Muscle of back (tissue), 3 donors: ENCODE measurements at regions not wholly inside any gene's neighbourhood (a gene's known extent, or its start where the extent isn't known, plus 50 kb on each side); places are given as distances from the start of the nearest gene placed in this dataset.
"Not testable (repeated sequence)": the region's sequence is repeated elsewhere in the genome, so short reads cannot be mapped to it uniquely, and the experiment has no call there.

Source experiments
- DNase-seq, 3 donors: peaks; one replicate each; pipeline versions ENCODE4 v3.0.0 to v3.0.0-alpha.2; 2013

DNA sequence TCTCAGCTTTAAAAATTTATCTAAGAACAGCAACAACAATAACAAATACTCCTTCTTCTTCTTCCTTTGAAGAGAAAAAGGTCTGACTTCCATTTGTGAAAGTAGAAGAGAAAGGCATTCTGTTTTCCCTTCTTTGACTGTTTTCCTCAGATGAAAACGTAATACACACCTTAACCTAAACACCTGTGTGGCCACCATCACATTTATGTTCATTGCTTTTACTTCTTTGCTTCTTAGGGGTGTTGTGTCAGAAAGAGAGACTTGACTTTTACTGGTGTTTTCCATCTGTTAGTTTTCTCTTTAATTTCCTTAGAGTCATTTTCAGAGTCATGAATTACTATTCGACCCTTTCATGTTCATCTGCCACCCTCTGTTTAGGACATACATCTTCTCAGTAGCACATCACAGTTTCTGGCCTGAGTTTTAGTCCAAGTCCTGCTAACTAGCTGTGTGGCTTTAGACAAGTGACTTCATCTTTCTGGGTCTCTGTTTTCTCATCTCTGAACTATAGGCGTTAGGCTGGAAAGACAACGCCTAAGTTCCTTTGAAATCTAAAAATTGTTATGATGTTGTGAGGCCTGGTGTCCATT is 283.8 kb downstream of the GATA3 start:
- no peak for DNase-seq

DNA sequence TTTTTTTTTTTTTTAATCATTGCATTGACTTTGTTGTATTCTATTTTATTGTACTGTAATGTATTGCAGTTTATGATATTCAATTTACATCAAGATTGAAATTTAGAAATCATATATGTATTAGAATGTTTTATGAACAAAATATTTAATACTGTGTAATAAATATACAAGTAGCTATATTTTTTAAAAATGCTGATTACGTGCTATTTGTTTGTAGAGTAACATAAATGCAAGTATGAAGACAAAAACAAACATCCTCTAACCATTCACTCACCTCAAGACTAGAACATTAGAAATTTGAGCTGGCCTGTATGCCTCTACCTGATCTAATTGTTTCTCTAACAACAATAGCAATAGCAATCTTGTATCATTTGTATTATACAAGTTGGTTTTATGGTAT is 290.3 kb downstream of the GATA3 start:
- DNase-seq: no peak

DNA sequence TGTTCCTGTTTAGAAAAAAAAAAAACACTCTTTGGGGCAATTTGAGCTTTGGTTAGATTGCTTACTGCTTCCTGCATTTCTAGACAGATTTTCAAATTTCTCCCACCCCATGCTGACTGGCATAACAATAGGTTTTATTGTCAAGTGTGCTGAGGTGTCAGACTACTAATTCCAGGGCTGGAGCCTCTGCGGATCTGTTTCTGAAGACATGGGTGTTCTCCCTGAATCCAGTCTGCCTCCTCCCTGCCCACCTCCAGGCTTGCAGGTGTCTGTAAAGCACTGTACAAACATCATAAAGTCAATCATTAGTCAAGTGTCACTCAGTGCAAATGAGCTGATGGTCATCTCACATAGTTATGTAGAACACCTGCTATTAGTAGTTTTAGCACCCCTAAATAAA is 292.4 kb downstream of the GATA3 start:
- DNase-seq: no peak

DNA sequence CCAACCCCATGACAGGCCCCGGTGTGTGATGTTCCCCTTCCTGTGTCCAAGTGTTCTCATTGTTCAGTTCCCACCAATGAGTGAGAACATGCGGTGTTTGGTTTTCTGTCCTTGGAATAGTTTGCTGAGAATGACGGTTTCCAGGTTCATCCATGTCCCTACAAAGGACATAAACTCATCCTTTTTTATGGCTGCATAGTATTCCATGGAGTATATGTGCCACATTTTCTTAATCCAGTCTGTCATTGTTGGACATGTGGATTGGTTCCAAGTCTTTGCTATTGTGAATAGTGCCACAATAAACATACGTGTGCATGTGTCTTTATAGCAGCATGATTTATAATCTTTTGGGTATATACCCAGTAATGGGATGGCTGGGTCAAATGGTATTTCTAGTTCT is 293.1 kb downstream of the GATA3 start:
- not testable (repeated sequence) for DNase-seq

DNA sequence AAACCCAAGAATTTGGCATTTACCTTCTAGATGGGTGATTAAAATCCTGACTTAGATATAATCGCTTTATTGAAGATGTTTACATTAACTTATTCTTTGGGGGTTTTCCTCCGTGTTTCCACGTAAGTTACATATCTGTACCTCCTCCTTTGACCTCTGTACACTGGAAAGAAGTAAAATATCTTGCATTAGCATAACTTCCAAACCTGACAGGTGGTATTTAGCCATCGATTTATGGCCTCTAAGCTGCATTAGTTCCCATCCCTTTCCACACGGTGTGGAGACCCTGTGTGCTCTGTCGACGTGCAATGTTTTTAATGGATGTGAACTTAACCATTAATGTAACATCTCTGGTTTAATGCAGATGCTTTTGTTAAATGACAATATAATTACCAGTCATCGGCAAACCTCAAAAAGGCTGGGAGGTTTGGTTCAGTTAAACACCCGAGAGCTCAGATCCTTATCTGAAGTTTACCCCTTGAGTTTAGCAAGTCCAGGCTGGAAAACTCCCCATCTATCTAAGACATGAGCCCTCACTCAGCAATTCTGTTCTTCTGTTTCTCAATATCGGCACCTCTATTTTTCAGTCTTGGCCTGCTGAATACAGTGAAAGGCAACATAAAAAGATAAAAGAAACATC is 295.2 kb downstream of the GATA3 start:
- no peak for DNase-seq

DNA sequence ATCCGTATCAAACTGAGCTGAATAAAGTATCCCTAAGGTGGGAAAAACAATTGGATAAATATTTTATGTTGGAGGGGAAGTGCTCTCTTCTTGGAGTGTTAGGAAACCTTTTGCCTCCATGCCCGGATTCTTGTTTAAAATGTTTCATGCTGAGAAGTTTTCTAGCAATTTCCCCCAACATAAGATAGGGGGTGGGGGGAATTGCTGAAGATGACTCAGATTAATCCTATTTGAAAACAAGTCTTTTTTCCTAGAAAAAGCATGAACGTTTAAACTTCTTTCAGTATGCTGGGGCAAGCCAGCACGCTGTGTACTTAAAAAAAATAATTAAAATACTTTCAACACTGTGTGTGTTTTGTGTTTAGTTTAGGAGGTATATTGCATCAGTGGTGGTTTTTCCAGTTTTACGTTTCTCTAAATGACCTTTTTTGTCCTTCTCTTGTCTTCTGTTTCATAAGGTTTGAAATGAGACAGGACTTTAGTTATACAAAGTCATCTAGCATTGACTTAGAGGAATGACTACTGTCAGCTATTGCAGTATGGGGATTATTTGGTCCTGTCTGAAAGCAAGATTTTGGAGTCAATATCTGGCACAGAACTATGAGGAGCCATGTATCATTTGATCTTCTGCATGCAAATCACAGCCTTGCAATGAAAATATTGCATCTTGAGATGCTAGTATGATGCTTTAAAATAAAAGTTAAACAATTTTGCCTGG is 295.9 kb downstream of the GATA3 start:
- no peak for DNase-seq

DNA sequence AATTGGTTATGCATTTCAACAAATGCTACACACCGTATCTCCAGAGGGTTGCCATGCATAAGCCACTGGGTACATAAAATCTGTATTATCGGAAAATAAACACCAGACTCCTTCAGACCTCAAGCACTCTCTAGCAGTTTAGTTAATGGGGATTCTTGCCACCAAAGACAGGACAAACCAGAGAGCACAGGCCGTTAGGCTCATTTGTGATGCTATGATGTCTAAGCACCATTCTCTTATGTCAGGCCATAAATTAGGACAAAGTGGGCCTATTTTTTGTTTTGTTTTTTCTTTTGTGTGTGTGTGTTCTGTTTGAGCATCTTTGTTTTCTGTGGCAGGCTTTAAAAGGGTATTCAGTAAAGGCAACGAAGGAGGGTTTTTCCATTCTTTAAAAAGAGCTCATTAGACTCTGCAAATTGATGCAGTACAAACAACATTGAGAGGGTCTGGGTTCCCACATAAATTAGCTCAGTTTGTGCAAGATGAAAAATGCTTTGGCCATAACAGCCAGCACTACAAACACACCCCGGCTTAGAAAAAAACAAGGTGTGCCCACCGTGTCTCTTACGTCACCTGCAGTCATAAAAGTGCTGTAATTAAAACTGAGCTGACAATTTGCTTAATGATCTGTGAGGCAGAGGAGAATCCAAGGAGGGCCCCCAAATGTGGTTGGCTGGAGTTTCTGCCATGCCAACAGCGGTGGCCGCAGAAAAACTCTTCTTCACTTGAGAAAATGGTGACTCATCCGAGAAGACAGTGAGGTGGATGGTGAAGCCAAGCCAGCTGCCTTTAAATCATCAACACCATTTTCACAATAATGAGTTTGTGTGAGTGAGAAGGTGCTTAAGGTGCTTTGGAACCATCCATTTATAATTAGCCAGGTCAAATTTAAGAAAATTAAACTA is 297.9 kb downstream of the GATA3 start:
- DNase-seq: no peak

DNA sequence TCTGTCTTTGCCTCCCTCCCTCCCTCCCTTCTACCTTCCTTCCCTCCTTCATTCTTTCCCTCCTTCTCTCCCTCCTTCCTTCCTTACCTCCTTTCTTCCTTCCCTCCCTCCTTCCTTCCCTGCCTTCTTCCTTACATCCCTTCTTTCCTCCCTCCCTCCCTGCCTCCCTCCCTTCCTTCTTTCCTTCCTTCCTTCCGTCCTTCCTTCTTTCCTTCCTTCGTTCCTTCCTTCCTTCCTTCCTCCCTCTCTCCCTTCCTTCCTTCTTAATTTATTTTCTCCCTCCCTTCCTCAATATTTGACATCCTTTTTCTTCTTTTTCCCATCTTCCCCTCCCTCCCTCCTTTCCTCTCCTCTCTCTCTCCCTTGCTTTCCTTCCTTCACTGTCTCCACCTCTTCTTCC is 301.8 kb downstream of the GATA3 start:
- DNase-seq: no peak

DNA sequence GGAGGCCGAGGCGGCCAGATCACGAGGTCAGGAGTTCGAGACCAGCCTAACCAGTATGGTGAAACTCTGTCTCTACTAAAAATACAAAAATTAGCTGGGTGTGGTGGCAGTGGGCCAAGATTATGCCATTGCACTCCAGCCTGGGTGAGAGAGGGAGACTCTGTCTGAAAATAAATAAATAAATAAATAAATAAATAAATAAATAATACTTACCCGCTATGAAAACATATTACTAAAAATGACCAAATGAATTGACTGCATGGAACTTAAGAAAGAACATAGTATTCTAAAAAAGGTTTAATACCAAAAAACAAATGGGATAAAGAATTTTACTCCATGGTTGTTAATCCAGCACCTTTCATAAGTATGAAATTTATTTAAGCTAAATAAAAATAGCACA is 305.0 kb downstream of the GATA3 start:
- no peak for DNase-seq

DNA sequence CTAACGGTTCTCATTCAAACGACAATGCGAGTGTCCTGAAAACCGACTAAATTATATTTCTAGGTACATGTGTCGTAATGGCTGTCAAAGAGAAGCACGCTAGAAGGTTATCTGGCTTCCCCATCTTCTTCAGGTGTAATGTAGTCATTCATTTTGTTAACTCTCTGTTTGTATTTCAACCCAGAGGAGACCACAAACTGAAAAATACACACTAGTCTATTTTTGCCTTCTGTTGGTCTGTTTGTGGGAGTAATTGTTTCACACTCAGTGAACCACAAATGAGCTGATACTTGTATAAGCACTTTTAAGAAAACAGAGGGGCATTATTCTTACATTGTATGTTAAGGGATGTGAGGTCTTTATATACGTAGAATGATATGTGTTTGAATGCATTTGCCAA is 305.9 kb downstream of the GATA3 start:
- no peak for DNase-seq

DNA sequence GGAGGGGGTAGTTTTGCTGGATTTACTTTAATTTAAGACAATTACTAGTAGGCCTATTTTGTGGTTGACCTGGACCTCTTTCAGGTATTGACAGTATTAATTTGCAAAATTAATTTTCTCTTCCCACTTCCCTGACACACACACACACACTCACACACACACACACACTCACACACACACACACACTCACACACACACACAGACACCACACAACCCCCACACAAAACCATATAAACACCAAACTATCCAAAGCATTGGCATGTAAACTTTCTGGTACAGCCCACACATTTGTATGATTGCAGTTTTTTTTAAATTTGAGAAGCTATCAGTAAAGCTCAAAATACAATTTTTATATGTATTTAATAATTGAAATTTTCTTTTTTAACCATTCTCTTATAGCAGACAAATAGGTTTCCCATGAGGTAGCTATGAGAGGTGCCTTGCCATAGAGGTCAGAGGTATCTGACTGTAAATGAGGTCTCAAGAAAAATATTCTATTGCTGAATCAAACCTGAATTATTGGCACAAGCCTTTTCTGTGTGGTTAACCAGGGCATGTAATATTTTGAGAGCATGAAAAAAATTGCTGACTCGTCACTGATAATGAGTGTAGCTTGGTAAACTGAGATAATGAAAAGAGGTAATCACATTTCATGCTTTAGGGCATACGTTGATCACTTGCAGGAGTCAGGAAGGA is 306.5 kb downstream of the GATA3 start:
- DNase-seq: no peak

DNA sequence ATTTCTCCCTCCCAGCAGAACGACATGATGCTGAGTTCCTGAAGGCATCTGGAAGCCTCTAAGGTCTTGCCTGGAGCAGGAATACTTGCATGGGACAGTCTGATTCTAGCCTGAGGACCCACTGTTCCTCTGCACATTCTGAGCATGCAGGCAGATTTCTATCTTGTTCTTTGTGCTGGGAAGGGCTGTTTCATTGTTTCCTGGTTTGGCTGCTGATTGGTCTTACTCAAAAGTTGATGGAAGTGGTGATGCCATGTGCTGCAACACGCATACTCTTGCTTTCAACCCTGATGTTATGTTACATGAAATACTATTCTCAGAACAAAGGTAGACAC is 307.0 kb downstream of the GATA3 start:
- DNase-seq: no peak

DNA sequence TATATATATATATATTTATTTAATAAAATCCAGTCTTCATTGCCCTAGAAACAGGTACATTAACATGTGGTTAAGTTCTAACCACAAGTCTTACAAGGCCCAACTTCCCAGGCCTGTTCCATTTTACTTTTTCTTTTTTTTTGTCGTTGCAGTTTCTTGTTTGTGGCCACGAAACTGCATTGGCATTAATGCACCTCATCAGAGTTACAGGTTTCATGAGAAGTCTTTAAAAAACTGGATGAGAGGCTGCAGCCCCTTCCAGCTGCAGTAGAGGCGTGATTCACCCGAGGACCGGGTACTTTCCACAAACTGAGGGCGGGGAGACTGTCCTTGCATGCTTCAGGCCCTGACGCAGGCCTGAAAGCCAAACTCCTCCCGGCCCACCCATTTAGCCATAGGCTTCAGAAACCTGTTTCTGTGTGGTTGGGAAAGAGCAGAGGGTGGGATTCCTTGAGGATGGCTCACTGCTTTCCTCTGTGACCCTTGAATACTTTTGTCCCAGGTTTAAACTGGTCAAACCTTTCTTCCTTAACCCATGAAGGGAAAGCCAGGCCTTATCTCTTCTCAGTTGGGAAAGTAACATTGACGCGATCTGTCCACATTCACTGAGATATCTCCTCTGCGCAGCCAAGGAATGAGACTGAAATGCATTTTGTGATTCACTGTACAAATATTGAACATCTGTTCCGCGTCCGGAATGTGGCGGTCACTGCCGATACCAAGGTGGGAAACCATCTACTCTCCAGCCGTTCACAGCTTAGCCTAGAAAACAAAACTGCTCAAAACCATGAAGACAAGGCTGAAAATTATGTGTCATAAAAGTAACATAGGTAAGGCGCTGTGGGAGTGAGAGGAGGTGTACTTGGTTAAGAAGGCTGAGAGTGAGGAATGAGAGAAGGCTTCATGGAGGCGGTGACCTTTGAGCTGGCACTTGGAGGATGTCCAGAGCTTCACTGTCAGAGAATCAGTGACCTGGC is 311.7 kb downstream of the GATA3 start:
- DNase-seq: no peak

DNA sequence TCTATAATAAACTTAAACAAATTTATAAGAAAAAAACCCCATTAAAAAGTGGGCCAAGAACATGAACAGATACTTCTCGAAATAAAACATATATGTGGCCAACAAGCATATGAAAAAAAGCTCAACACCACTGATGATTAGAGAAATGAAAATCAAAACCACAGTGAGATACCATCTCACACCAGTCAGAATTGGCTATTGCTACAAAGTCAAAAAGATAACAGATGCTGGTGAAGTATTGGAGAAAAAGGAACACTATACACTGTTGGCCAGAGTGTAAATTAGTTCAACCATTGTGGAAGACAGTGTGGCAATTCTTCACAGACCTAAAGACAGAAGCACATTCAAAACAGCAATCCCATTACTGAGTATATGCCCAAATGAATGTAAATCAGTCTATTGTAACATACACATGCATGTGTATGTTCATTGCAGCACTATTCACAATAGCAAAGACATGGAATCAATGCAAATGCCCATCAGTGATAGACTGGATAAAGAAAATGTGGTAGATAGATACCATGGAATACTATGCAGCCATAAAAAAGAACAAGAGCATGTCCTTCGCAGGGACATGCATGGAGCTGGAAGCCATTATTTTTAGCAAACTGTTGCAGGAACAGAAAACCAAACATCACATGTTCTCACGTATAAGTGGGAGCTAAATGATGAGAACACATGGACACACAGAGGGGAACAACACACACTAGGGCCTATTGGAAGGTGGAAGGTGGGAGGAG is 313.4 kb downstream of the GATA3 start:
- DNase-seq: not testable (repeated sequence)

DNA sequence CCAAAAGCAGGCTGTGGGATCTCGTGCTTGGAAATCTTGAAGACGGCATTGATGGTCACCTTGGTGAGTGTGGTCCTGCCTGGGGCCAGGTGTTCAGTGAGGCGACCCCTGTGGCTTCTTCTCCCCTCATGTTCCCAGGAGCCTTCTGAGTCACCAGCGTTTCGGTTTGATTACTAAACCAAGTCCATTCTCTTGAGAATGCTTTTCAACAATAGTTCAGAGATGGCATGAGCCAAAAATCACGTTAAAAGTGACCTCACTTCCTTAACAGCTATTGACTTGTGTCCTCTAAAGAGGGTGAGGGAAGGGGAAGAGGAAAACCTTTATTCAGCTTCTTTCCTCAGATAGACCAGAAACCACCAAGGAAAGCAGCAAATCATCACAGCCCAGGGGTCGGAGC is 315.2 kb downstream of the GATA3 start:
- no peak for DNase-seq

DNA sequence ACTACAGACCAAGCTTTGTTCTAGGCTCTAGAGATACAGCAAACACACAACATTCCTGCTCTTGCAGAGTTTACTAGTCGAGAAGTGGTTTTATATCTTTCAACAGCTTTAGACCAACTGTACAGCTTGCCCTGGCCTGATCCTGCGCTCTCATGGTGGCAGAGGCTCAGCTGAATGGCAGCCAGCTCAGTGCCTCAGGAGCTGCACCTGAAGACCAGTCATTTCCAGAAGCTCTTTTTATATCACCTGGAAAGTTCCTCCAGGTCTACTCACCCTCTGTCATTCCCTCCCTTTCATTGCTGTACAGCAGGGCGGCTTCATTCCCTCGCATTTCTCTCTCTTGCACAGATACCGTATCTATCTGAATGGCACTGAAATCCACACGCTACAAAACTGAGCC is 319.8 kb downstream of the GATA3 start:
- DNase-seq: no peak

DNA sequence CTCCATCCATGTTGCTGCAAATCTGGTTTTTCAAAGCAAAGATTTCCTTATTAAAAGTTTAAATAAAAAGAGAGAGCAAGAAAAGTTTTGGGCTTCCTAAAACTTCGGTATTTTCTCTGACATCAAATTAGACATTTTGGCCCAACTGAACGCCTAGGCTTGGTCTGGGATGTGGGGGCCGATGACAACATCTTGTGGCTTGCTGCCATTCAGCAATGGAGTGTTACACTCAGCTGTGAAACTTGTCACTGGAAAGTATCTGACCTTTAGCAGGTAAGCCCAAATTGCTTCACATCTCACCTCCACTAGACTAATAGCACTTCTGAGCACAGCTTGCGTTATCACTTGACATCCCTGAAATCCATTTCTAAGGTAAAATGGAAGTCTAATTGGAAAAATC is 320.6 kb downstream of the GATA3 start:
- no peak for DNase-seq

DNA sequence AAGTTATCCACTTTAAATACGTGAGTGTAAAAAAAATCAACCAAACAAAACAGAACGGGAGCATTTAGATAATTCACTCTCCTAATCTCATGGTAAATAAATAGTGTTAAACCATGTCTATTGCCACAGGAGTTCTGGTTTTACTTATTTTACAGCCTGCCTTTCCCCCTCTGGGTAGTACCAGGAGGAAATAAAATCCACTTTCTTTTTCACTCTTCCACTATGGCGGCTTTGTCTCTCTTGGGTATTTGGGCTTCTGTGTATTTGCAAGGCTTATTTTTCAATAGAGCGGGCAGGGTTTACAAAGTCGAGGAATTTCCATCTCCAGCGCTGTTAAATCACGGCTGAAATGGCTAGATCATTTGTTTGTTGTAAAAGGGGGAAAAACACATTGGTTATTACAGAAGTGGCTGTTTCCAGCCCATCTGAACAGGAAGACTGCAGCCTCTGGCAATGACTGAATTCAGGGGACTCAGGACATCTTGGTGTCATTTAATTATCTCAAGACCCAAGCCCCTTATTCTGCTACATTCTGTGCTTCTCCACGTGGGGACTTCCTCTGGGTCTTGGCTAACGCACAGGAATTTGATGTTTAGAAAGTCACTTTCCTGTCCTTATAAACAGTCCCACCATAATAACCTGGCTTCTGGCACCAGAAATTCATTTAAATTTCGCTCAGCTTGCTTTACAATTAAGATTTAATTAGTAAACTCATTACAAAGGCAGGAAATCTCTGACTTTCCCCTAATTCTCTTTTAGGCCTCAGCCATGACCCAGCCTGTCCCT is 323.9 kb downstream of the GATA3 start:
- no peak for DNase-seq
